ENCODE measurements at regions not wholly inside any gene's neighbourhood (a gene's known extent, or its start where the extent isn't known, plus 50 kb on each side); places are given as distances from the start of the nearest gene placed in this dataset.

DNA sequence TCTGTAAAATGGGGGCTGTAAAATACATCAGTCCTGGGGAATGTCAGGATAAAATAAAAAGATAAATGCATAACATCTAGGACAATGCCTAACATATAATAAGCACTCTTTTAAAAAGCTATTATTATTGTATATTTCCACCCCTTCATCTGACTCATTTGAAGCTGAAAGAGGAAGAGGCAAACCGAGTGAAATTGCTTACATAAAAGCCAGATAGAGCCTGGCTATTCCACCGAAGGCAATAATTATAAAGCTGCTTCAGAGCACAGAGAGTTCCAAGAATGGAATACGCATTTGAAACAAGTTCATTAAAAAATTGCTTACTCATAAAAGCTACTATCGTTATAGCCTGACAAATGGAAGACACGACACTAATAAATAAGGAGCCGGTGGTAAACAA is 186.1 kb upstream of the CAMK1G start:
- no peaks in the 10 kb centered on the region for H3K36me3 ChIP-seq
- H3K27ac ChIP-seq = no peak overlapping the region
- H3K27me3 ChIP-seq (replicated peaks; ENCODE audit: insufficient read depth) = no peaks in the 10 kb centered on the region
- ATAC-seq (ENCODE audit: insufficient number of reproducible peaks, low FRiP score, low read depth) (no peak), DNase-seq (ENCODE audit: low spot score) (no peak)
- TF ChIP-seq, protein P1, sequence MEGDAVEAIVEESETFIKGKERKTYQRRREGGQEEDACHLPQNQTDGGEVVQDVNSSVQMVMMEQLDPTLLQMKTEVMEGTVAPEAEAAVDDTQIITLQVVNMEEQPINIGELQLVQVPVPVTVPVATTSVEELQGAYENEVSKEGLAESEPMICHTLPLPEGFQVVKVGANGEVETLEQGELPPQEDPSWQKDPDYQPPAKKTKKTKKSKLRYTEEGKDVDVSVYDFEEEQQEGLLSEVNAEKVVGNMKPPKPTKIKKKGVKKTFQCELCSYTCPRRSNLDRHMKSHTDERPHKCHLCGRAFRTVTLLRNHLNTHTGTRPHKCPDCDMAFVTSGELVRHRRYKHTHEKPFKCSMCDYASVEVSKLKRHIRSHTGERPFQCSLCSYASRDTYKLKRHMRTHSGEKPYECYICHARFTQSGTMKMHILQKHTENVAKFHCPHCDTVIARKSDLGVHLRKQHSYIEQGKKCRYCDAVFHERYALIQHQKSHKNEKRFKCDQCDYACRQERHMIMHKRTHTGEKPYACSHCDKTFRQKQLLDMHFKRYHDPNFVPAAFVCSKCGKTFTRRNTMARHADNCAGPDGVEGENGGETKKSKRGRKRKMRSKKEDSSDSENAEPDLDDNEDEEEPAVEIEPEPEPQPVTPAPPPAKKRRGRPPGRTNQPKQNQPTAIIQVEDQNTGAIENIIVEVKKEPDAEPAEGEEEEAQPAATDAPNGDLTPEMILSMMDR (IDR thresholded peaks at IDR 0.05) = no peak
- no peaks in the 10 kb centered on the region for H3K4me1 ChIP-seq (ENCODE audit: control insufficient read depth in 1 of 2, low read depth in 2 of 2)
- H3K9me3 ChIP-seq = no peaks in the 10 kb centered on the region
- H3K4me3 ChIP-seq = no peak overlapping the region

GRCh38 chr1:209397910-209398309 is 185.6 kb upstream of the CAMK1G start:
- Histone ChIP-seq H3K27me3 (replicated peaks; ENCODE audit: insufficient read depth) (no peaks in the 10 kb centered on the region), H3K4me1 (ENCODE audit: control insufficient read depth in 1 of 2, low read depth in 2 of 2) (no peaks in the 10 kb centered on the region), H3K27ac (no peak overlapping the region), H3K4me3 (no peak overlapping the region), H3K9me3 (no peaks in the 10 kb centered on the region), H3K36me3 (no peaks in the 10 kb centered on the region)
- TF ChIP-seq, protein P1 (IDR thresholded peaks at IDR 0.05) = no peak
- no peak for ATAC-seq (ENCODE audit: insufficient number of reproducible peaks, low FRiP score, low read depth)
- DNase-seq (ENCODE audit: low spot score) = no peak

GRCh38 chr1:209398313-209398991 is 185.1 kb upstream of the CAMK1G start:
- H3K27ac ChIP-seq = no peak overlapping the region
- no peak for DNase-seq (ENCODE audit: low spot score)
- no peaks in the 10 kb centered on the region for H3K36me3 ChIP-seq
- no peaks in the 10 kb centered on the region for H3K27me3 ChIP-seq (replicated peaks; ENCODE audit: insufficient read depth)
- no peak overlapping the region for H3K4me3 ChIP-seq
- no peaks in the 10 kb centered on the region for H3K4me1 ChIP-seq (ENCODE audit: control insufficient read depth in 1 of 2, low read depth in 2 of 2)
- TF ChIP-seq, protein P1 (IDR thresholded peaks at IDR 0.05) = no peak
- ATAC-seq (ENCODE audit: insufficient number of reproducible peaks, low FRiP score, low read depth) = peak; percentile 15
- no peaks in the 10 kb centered on the region for H3K9me3 ChIP-seq

DNA sequence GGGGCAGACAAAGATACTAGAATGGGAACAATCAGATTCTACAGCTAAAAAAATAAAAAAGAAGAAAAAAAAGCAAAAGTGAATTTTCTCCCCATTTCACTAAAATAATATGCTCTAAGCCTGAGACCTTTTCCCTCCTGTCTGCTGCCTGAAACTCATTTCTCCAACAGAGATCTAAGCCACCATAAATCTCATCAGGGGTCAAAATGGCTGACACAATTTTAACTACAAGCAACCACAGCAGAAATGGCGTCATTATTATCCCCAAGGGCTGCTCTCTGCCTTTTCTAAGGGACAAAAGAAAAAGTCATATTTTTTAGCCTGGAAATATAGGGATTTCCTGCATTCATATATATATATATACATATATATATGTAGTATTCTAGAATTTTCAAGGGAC is 183.7 kb upstream of the CAMK1G start:
- Histone ChIP-seq H3K9me3 (no peaks in the 10 kb centered on the region), H3K36me3 (no peaks in the 10 kb centered on the region), H3K4me3 (no peak overlapping the region), H3K27ac (no peak overlapping the region), H3K4me1 (ENCODE audit: control insufficient read depth in 1 of 2, low read depth in 2 of 2) (no peaks in the 10 kb centered on the region), H3K27me3 (replicated peaks; ENCODE audit: insufficient read depth) (no peaks in the 10 kb centered on the region)
- TF ChIP-seq, protein P1 (IDR thresholded peaks at IDR 0.05) = no peak
- ATAC-seq (ENCODE audit: insufficient number of reproducible peaks, low FRiP score, low read depth) (no peak), DNase-seq (ENCODE audit: low spot score) (no peak)

GRCh38 chr1:209400351-209401220 is 182.9 kb upstream of the CAMK1G start:
- Histone ChIP-seq H3K27me3 (replicated peaks; ENCODE audit: insufficient read depth) (no peaks in the 10 kb centered on the region), H3K36me3 (no peaks in the 10 kb centered on the region), H3K9me3 (no peaks in the 10 kb centered on the region), H3K27ac (no peak overlapping the region), H3K4me1 (ENCODE audit: control insufficient read depth in 1 of 2, low read depth in 2 of 2) (no peaks in the 10 kb centered on the region), H3K4me3 (no peak overlapping the region)
- ATAC-seq (ENCODE audit: insufficient number of reproducible peaks, low FRiP score, low read depth) = no peak
- no peak for DNase-seq (ENCODE audit: low spot score)
- TF ChIP-seq, protein P1 (IDR thresholded peaks at IDR 0.05) = no peak

Measured in thoracic aorta (tissue), 2 donors.